MCF 10A (cell line): ENCODE measurements at regions not wholly inside any gene's neighbourhood (a gene's known extent, or its start where the extent isn't known, plus 50 kb on each side); places are given as distances from the start of the nearest gene placed in this dataset.

Source experiments
- BruUV-seq: library from RNA; stranded (reverse); fragments of 400-500 nt; replicated peaks from 2 replicates; lab custom pipeline; 2021; lab: Mats Ljungman, UMichigan
- CTCF ChIA-PET: fragments of 300-600 bp; sonication (Branson Sonifier 250); formaldehyde crosslinking; extraction: SDS; loops from one replicate; lab custom pipeline; 2021; ENCODE audit warnings: antibody characterized with exemption, inconsistent platforms; lab: Yijun Ruan, JAX
- POLR2A ChIA-PET: fragments of 300-600, 350-650 bp; sonication (Branson Sonifier 250); formaldehyde crosslinking; extraction: SDS; loops from one replicate; lab custom pipeline; 2020; ENCODE audit warnings: antibody characterized with exemption, inconsistent platforms; lab: Yijun Ruan, JAX
- DNase-seq: peaks from one replicate; pipeline ENCODE4 v3.0.0-alpha.2; 2018; ENCODE audit not compliant: unreplicated experiment
- H3K27ac Mint-ChIP-seq: one replicate; pipeline ENCODE4 v1.8.0; 2022; ENCODE audit warnings: mild to moderate bottlenecking, low read depth, mixed read lengths; ENCODE audit not compliant: unreplicated experiment
- H3K27me3 Mint-ChIP-seq: one replicate; pipeline ENCODE4 v1.8.0; 2022; ENCODE audit warnings: mixed read lengths; ENCODE audit not compliant: insufficient read depth, unreplicated experiment
- H3K36me3 Mint-ChIP-seq: one replicate; pipeline ENCODE4 v1.8.0; 2022; ENCODE audit warnings: mild to moderate bottlenecking, moderate library complexity, mixed read lengths; ENCODE audit not compliant: insufficient read depth, unreplicated experiment
- H3K4me1 Mint-ChIP-seq: one replicate; pipeline ENCODE4 v1.8.0; 2022; ENCODE audit warnings: mixed read lengths; ENCODE audit not compliant: insufficient read depth, unreplicated experiment
- H3K4me3 Mint-ChIP-seq: one replicate; pipeline ENCODE4 v1.8.0; 2022; ENCODE audit warnings: mild to moderate bottlenecking, moderate library complexity, mixed read lengths; ENCODE audit not compliant: unreplicated experiment
- H3K9me3 Mint-ChIP-seq: one replicate; pipeline ENCODE4 v1.8.0; 2022; ENCODE audit warnings: mixed read lengths; ENCODE audit not compliant: unreplicated experiment
- intact Hi-C: fragments of 100-400 bp; cut with micrococcal nuclease; formaldehyde crosslinking; loops from 2 replicates; pipeline ENCODE4 v1.14.1; 2022
- TF ChIP-seq, protein P1 (sequence below): fragments of 200-600 bp; IDR thresholded peaks from one replicate; pipeline ENCODE4 v1.8.0; 2022; ENCODE audit warnings: antibody characterized with exemption, mild to moderate bottlenecking; ENCODE audit not compliant: unreplicated experiment

DNA sequence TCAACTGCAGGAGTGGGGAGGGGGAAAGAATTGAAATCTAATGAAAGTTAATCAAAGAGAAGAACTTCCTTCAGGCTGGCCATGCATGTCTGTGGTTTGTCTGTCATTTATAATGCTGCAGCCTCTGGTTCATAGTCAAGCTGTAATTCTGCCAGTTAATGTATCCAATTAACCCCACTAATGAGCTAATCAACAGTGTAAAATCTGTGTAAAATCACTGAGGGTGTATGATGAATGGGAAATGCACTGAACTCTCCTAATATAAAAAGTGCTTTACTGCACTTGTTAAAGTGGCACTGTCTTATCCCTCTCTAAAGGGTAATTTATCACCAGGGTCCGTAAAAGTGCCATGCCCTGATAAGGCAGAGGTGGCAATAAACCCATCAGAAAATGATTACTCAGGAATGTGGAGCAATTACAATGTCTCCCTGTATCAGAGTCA, 798.1 kb downstream of the PDHA2 start:
- peaks cover 6% of the 10 kb centered on the region for H3K4me1 Mint-ChIP-seq
- no peaks in the 10 kb centered on the region for H3K36me3 Mint-ChIP-seq
- H3K27me3 Mint-ChIP-seq = no peaks in the 10 kb centered on the region
- TF ChIP-seq, protein P1, sequence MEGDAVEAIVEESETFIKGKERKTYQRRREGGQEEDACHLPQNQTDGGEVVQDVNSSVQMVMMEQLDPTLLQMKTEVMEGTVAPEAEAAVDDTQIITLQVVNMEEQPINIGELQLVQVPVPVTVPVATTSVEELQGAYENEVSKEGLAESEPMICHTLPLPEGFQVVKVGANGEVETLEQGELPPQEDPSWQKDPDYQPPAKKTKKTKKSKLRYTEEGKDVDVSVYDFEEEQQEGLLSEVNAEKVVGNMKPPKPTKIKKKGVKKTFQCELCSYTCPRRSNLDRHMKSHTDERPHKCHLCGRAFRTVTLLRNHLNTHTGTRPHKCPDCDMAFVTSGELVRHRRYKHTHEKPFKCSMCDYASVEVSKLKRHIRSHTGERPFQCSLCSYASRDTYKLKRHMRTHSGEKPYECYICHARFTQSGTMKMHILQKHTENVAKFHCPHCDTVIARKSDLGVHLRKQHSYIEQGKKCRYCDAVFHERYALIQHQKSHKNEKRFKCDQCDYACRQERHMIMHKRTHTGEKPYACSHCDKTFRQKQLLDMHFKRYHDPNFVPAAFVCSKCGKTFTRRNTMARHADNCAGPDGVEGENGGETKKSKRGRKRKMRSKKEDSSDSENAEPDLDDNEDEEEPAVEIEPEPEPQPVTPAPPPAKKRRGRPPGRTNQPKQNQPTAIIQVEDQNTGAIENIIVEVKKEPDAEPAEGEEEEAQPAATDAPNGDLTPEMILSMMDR = no peak
- no peak overlapping the region for H3K4me3 Mint-ChIP-seq
- ChIA-PET CTCF (no interaction called here), POLR2A (no interaction called here)
- H3K9me3 Mint-ChIP-seq = no peaks in the 10 kb centered on the region
- H3K27ac Mint-ChIP-seq = no peak overlapping the region
- intact Hi-C loops = no loop called here
- DNase-seq = no peak
- BruUV-seq = no TSS peak

DNA sequence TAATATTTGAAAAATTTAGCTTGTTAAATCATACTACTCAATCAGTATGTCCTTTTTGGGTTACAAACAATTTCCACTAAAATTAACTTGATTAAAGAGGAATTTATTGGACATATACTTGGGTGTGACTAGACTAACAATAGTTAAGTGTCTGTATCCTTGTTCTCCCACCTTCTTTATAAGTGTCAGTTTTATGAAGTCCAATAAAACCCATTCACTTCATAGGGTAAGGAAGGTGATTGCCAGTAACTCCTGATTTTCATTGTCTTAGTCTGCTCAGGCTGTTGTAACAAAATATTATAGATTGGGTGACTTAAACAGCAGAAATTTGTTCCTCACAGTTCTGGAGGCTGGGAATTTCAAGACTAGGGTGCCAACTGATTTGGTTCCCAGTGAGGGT, 800.0 kb downstream of the PDHA2 start:
- intact Hi-C loops = no loop called here
- Mint-ChIP-seq H3K4me3 (no peak overlapping the region), H3K27ac (no peak overlapping the region)

DNA sequence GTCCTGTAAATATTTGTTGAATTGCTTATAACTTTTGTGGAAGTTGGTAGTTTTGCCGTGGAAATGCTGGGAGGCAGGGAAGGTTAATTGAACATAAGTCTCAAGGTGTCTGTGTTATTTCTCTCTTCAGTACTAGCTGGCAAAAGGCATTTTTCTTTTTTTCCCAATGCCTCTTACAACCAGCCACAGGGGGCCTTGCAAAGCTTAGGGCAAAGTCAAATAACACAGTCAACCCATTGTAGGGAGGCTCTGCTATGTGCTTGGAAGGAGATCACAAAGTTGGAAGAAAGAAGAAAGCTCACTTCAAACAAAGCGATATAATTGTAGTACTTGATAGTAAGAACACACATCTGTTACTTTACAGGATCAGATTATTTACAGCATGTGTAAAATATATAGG, 802.6 kb downstream of the PDHA2 start:
- CTCF ChIA-PET = interaction anchor here (0.7 kb wide), 1 partner anchor 572 kb away, joined by 3 read pairs; no protein-coding TSS in a partner anchor
- TF ChIP-seq, protein P1 = no peak
- no peaks in the 10 kb centered on the region for H3K4me1 Mint-ChIP-seq
- no peak overlapping the region for H3K27ac Mint-ChIP-seq
- POLR2A ChIA-PET = no interaction called here
- H3K27me3 Mint-ChIP-seq = no peaks in the 10 kb centered on the region
- no peak for DNase-seq
- H3K9me3 Mint-ChIP-seq = no peaks in the 10 kb centered on the region
- no peak overlapping the region for H3K4me3 Mint-ChIP-seq
- no TSS peak for BruUV-seq
- no peaks in the 10 kb centered on the region for H3K36me3 Mint-ChIP-seq
- intact Hi-C loops = no loop called here

More for the DNA sequence above, 800.0 kb downstream of the PDHA2 start:
- POLR2A ChIA-PET = no interaction called here
- DNase-seq = no peak
- Mint-ChIP-seq H3K36me3 (no peaks in the 10 kb centered on the region), H3K4me1 (peaks cover 6% of the 10 kb centered on the region), H3K9me3 (no peaks in the 10 kb centered on the region), H3K27me3 (no peaks in the 10 kb centered on the region)
- CTCF ChIA-PET = no interaction called here
- BruUV-seq = no TSS peak
- TF ChIP-seq, protein P1 = no peak

DNA sequence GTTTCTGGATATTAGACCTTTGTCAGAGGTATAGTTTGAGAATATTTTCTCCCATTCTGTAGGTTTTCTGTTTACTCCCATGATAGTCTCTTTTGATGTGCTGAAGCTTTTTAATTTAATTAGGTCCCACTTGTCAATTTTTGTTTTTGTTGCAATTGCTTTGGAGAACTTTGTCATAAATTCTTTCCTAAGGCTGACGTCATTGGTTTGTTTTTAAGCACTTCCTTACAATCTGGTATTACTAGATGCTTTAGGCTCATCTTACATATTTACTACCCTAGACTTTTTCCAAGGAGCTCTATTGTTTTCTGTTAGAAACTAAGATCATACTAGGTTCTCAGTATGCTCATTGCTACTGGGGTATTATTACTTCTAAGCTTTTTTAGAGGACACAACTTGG, 806.3 kb downstream of the PDHA2 start:
- intact Hi-C loops = no loop called here
- POLR2A ChIA-PET = no interaction called here
- CTCF ChIA-PET = no interaction called here
- Mint-ChIP-seq H3K4me3 (no peak overlapping the region), H3K27ac (no peak overlapping the region), H3K4me1 (no peaks in the 10 kb centered on the region), H3K9me3 (no peaks in the 10 kb centered on the region), H3K27me3 (no peaks in the 10 kb centered on the region), H3K36me3 (no peaks in the 10 kb centered on the region)
- no peak for DNase-seq
- no TSS peak for BruUV-seq
- TF ChIP-seq, protein P1 = no peak
